GM23338 (cell line): ENCODE measurements at regions not wholly inside any gene's neighbourhood (a gene's known extent, or its start where the extent isn't known, plus 50 kb on each side); places are given as distances from the start of the nearest gene placed in this dataset.

Experiments used
- CREB1 ChIP-seq: fragments of 250-450 bp; sonication (Bioruptor Pico); IDR thresholded peaks from 2 replicates; pipeline ENCODE4 v1.5.0; 2020; ENCODE audit warnings: low read depth, mild to moderate bottlenecking, moderate library complexity
- CTCF ChIP-seq, 2 experiments: fragments of 200-600 bp in 1 of 2; sonication (generic) in 1 of 2; conservative IDR thresholded peaks; 2 replicates each; pipeline versions ENCODE4 v1.5.1 to v1.6.1; 2016 to 2017; ENCODE audit warnings: antibody characterized with exemption in 2 of 2, low read depth in 2 of 2, mild to moderate bottlenecking in 2 of 2, moderate library complexity in 1 of 2
- ETS1 ChIP-seq: IDR thresholded peaks from 2 replicates; pipeline ENCODE4 v1.6.1; 2016; ENCODE audit warnings: antibody characterized with exemption
- EZH2 ChIP-seq: fragments of 200-600 bp; sonication (generic); IDR thresholded peaks from one replicate; pipeline ENCODE4 v1.8.0; 2017; ENCODE audit warnings: antibody characterized with exemption, mild to moderate bottlenecking, low read depth; ENCODE audit not compliant: unreplicated experiment
- EZH2phosphoT487 ChIP-seq: fragments of 200-600 bp; sonication (generic); IDR thresholded peaks from one replicate; pipeline ENCODE4 v1.8.1; 2018; ENCODE audit warnings: antibody characterized with exemption; ENCODE audit not compliant: unreplicated experiment
- JUNB ChIP-seq: IDR thresholded peaks from one replicate; pipeline ENCODE4 v1.6.1; 2016; ENCODE audit warnings: antibody characterized with exemption; ENCODE audit not compliant: unreplicated experiment
- POLR2AphosphoS5 ChIP-seq: IDR thresholded peaks from 2 replicates; pipeline ENCODE4 v1.6.1; 2016; ENCODE audit warnings: antibody characterized with exemption, low read depth
- REST ChIP-seq: IDR thresholded peaks from one replicate; pipeline ENCODE4 v1.6.1; 2018; ENCODE audit warnings: antibody characterized with exemption; ENCODE audit not compliant: unreplicated experiment
- STAT1 ChIP-seq: IDR thresholded peaks from one replicate; pipeline ENCODE4 v1.6.1; 2016; ENCODE audit warnings: antibody characterized with exemption; ENCODE audit not compliant: unreplicated experiment
- ZNF462 ChIP-seq: fragments of 250-450 bp; sonication (Bioruptor Pico); IDR thresholded peaks from 2 replicates; pipeline ENCODE4 v1.5.0; 2020; ENCODE audit warnings: mild to moderate bottlenecking, moderate library complexity

GRCh38 chr1:82589588-82589987 lies 788.9 kb downstream of the ADGRL2 start:
- TF ChIP-seq CTCF (conservative IDR thresholded peaks at IDR 0.05; ENCODE audit: low read depth in 2 of 2) (no peak), REST (no peak), EZH2phosphoT487 (no peak), EZH2 (no peak), JUNB (no peak), POLR2AphosphoS5 (no peak), STAT1 (no peak), CREB1 (CRISPR knock-in tag) (no peak), ZNF462 (CRISPR knock-in tag) (no peak), ETS1 (no peak)
